Activated naive CD4-positive, alpha-beta T cell treated with anti-CD3 and anti-CD28 coated beads, Interleukin-2, amount 50 U/mL, for 72 hours (primary cell): ENCODE measurements at regions not wholly inside any gene's neighbourhood (a gene's known extent, or its start where the extent isn't known, plus 50 kb on each side); places are given as distances from the start of the nearest gene placed in this dataset.
"Not testable (repeated sequence)": the region's sequence is repeated elsewhere in the genome, so short reads cannot be mapped to it uniquely, and the experiment has no call there.

Source experiments
- ATAC-seq, 2 donors: fragments of 150-1000 bp; cut with Tn5 transposase; 2 replicates each; pipeline ENCODE4 v1.10.0; 2021; ENCODE audit warnings: mild to moderate bottlenecking in 2 of 2, moderate library complexity in 2 of 2
- DNase-seq, 2 donors: peaks; one replicate each; pipeline ENCODE4 v3.0.0; 2021 to 2022; ENCODE audit warnings: low spot score in 2 of 2
- H3K27ac Mint-ChIP-seq, 2 donors: one replicate each; pipeline ENCODE4 v1.8.0; 2022; ENCODE audit warnings: mild to moderate bottlenecking in 2 of 2, mixed read lengths in 2 of 2
- H3K36me3 Mint-ChIP-seq, 2 donors: one replicate each; pipeline ENCODE4 v1.8.0; 2022; ENCODE audit warnings: mixed read lengths in 2 of 2
- H3K9me3 Mint-ChIP-seq, 2 donors: one replicate each; pipeline ENCODE4 v1.8.0; 2022; ENCODE audit warnings: mixed read lengths in 2 of 2

- ATAC-seq: no peak
- Mint-ChIP-seq H3K27ac (no peak overlapping the region), H3K9me3 (peaks cover 6% of the 10 kb centered on the region in 2 donors), H3K36me3 (peaks cover 0 to 11% of the 10 kb centered on the region in 2 donors)
- DNase-seq: no peak
Observed at GRCh38 chrX:6990552-6991193, 156.8 kb upstream of the STS start.

GRCh38 chrX:6989858-6990257 is 157.7 kb upstream of the STS start:
- no peak for DNase-seq
- ATAC-seq: no peak
- Mint-ChIP-seq H3K36me3 (peaks cover 0 to 8% of the 10 kb centered on the region in 2 donors), H3K9me3 (peaks cover 6% of the 10 kb centered on the region in 2 donors), H3K27ac (no peak overlapping the region)

GRCh38 chrX:6988694-6989093 is 158.8 kb upstream of the STS start:
- not testable (repeated sequence) for H3K27ac Mint-ChIP-seq, H3K9me3 Mint-ChIP-seq, H3K36me3 Mint-ChIP-seq, DNase-seq, ATAC-seq

GRCh38 chrX:6986915-6987314 is 160.6 kb upstream of the STS start:
- no peak for DNase-seq
- no peak overlapping the region for H3K27ac Mint-ChIP-seq
- no peaks in the 10 kb centered on the region for H3K9me3 Mint-ChIP-seq
- no peak for ATAC-seq
- H3K36me3 Mint-ChIP-seq: no peaks in the 10 kb centered on the region

GRCh38 chrX:6985537-6985936 is 162.0 kb upstream of the STS start:
- no peak for DNase-seq
- Mint-ChIP-seq H3K36me3 (no peaks in the 10 kb centered on the region), H3K27ac (no peak overlapping the region), H3K9me3 (no peaks in the 10 kb centered on the region)
- ATAC-seq: no peak

GRCh38 chrX:6983207-6983955 is 164.1 kb upstream of the STS start:
- no peaks in the 10 kb centered on the region for H3K9me3 Mint-ChIP-seq
- H3K36me3 Mint-ChIP-seq: no peaks in the 10 kb centered on the region
- no peak overlapping the region for H3K27ac Mint-ChIP-seq
- ATAC-seq (no peak), DNase-seq (no peak)

- Mint-ChIP-seq H3K9me3 (no peaks in the 10 kb centered on the region), H3K36me3 (no peaks in the 10 kb centered on the region), H3K27ac (no peak overlapping the region)
- ATAC-seq (no peak), DNase-seq (no peak)
Observed at GRCh38 chrX:6981718-6982406, 165.7 kb upstream of the STS start.

- DNase-seq: no peak
- Mint-ChIP-seq H3K36me3 (no peaks in the 10 kb centered on the region), H3K9me3 (no peaks in the 10 kb centered on the region), H3K27ac (no peak overlapping the region)
- no peak for ATAC-seq
Observed at GRCh38 chrX:6980981-6981380, 166.5 kb upstream of the STS start.

GRCh38 chrX:6968231-6968630 is 179.3 kb upstream of the STS start:
- peaks cover 0 to 3% of the 10 kb centered on the region in 2 donors for H3K36me3 Mint-ChIP-seq
- ATAC-seq: no peak
- DNase-seq: no peak
- H3K27ac Mint-ChIP-seq: peak overlapping the region in 1 of 2 donors; percentile 79
- peaks cover 2 to 4% of the 10 kb centered on the region in 2 donors for H3K9me3 Mint-ChIP-seq

- Mint-ChIP-seq H3K27ac (no peak overlapping the region), H3K36me3 (no peaks in the 10 kb centered on the region), H3K9me3 (no peaks in the 10 kb centered on the region)
- ATAC-seq (no peak), DNase-seq (no peak)
Observed at GRCh38 chrX:6965729-6966128, 181.8 kb upstream of the STS start.

- no peak overlapping the region for H3K27ac Mint-ChIP-seq
- DNase-seq (no peak), ATAC-seq (no peak)
- peaks cover 0 to 4% of the 10 kb centered on the region in 2 donors for H3K36me3 Mint-ChIP-seq
- no peaks in the 10 kb centered on the region for H3K9me3 Mint-ChIP-seq
Observed at GRCh38 chrX:6962006-6962355, 185.5 kb upstream of the STS start.

GRCh38 chrX:6961286-6962005 is 186.1 kb upstream of the STS start:
- no peak overlapping the region for H3K27ac Mint-ChIP-seq
- ATAC-seq (no peak), DNase-seq (no peak)
- no peaks in the 10 kb centered on the region for H3K9me3 Mint-ChIP-seq
- H3K36me3 Mint-ChIP-seq: peaks cover 0 to 4% of the 10 kb centered on the region in 2 donors

GRCh38 chrX:6959006-6959405 is 188.5 kb upstream of the STS start:
- H3K9me3 Mint-ChIP-seq: no peaks in the 10 kb centered on the region
- H3K27ac Mint-ChIP-seq: no peak overlapping the region
- peaks cover 0 to 4% of the 10 kb centered on the region in 2 donors for H3K36me3 Mint-ChIP-seq
- DNase-seq (no peak), ATAC-seq (no peak)

- Mint-ChIP-seq H3K36me3 (peaks cover 0 to 5% of the 10 kb centered on the region in 2 donors), H3K27ac (no peak overlapping the region), H3K9me3 (peaks cover 0 to 11% of the 10 kb centered on the region in 2 donors)
- DNase-seq (no peak), ATAC-seq (no peak)
Observed at GRCh38 chrX:6954836-6955235, 192.7 kb upstream of the STS start.

GRCh38 chrX:6946168-6946567 is 201.3 kb upstream of the STS start:
- Mint-ChIP-seq H3K9me3 (peaks cover 0 to 3% of the 10 kb centered on the region in 2 donors), H3K27ac (no peak overlapping the region), H3K36me3 (peaks cover 0 to 2% of the 10 kb centered on the region in 2 donors)
- ATAC-seq (no peak), DNase-seq (no peak)

- no peak for DNase-seq
- no peaks in the 10 kb centered on the region for H3K36me3 Mint-ChIP-seq
- no peak overlapping the region for H3K27ac Mint-ChIP-seq
- no peak for ATAC-seq
- H3K9me3 Mint-ChIP-seq: no peaks in the 10 kb centered on the region
Observed at GRCh38 chrX:6941041-6941440, 206.5 kb upstream of the STS start.

GRCh38 chrX:6932942-6933341 is 214.6 kb upstream of the STS start:
- H3K9me3 Mint-ChIP-seq, H3K36me3 Mint-ChIP-seq, H3K27ac Mint-ChIP-seq, DNase-seq, ATAC-seq: not testable (repeated sequence)
